Natural killer cell (primary cell): ENCODE measurements at regions not wholly inside any gene's neighbourhood (a gene's known extent, or its start where the extent isn't known, plus 50 kb on each side); places are given as distances from the start of the nearest gene placed in this dataset.

Source experiments
- ATAC-seq, 3 donors: fragments of 150-1000 bp in 2 of 3; fragments of 200-7000 bp in 1 of 3; cut with Tn5 transposase; 1 replicate in 1 of 3; 2 replicates in 2 of 3; pipeline ENCODE4 v1.10.0; 2021; ENCODE audit warnings: mild to moderate bottlenecking in 2 of 3, moderate library complexity in 2 of 3
- DNase-seq, 2 donors: peaks; one replicate each; pipeline versions ENCODE4 v3.0.0 to v3.0.0-alpha.2; 2013 to 2021; ENCODE audit warnings: mixed read lengths in 1 of 2
- H3K27ac ChIP-seq: one replicate; pipeline ENCODE4 v1.5.1; 2013; ENCODE audit warnings: mild to moderate bottlenecking, low read length
- H3K27me3 ChIP-seq: one replicate; pipeline ENCODE4 v1.6.1; 2013; ENCODE audit warnings: low read length; ENCODE audit not compliant: control insufficient read depth, insufficient read depth
- H3K36me3 ChIP-seq: one replicate; pipeline ENCODE4 v1.6.1; 2013; ENCODE audit warnings: low read length; ENCODE audit not compliant: control insufficient read depth, insufficient read depth
- H3K4me1 ChIP-seq: one replicate; pipeline ENCODE4 v1.6.1; 2013; ENCODE audit warnings: low read length; ENCODE audit not compliant: control insufficient read depth, insufficient read depth
- H3K4me3 ChIP-seq: one replicate; pipeline ENCODE4 v1.5.1; 2013; ENCODE audit warnings: low read length
- H3K9me3 ChIP-seq: one replicate; pipeline ENCODE4 v1.6.1; 2013; ENCODE audit warnings: low read length; ENCODE audit not compliant: control insufficient read depth, insufficient read depth
- H3K27ac Mint-ChIP-seq, 2 donors: one replicate each; pipeline ENCODE4 v1.8.0; 2022; ENCODE audit warnings: mild to moderate bottlenecking in 2 of 2, mixed read lengths in 2 of 2, moderate library complexity in 1 of 2
- H3K27me3 Mint-ChIP-seq, 2 donors: one replicate each; pipeline ENCODE4 v1.8.0; 2022; ENCODE audit warnings: low read depth in 2 of 2, mixed read lengths in 2 of 2
- H3K36me3 Mint-ChIP-seq: one replicate; pipeline ENCODE4 v1.8.0; 2022; ENCODE audit warnings: mixed read lengths
- H3K4me1 Mint-ChIP-seq, 2 donors: one replicate each; pipeline ENCODE4 v1.8.0; 2022; ENCODE audit warnings: mixed read lengths in 2 of 2
- H3K4me3 Mint-ChIP-seq: one replicate; pipeline ENCODE4 v1.8.0; 2022; ENCODE audit warnings: mild to moderate bottlenecking, moderate library complexity, mixed read lengths
- H3K9me3 Mint-ChIP-seq, 2 donors: one replicate each; pipeline ENCODE4 v1.8.0; 2022; ENCODE audit warnings: mixed read lengths in 2 of 2
- WGBS: methylation state at CpG from one replicate; pipeline ENCODE4 v1.1.7; 2013; ENCODE audit warnings: missing lambda C conversion rate; ENCODE audit not compliant: insufficient coverage; 5-methylcytosine and 5-hydroxymethylcytosine counted together
- intact Hi-C: fragments of 100-400 bp; cut with micrococcal nuclease; formaldehyde crosslinking; loops from one replicate; pipeline ENCODE4 v1.14.2; 2022
- TF ChIP-seq, protein P1 (sequence below): fragments of 200-600 bp; IDR thresholded peaks from one replicate; pipeline ENCODE4 v1.8.0; 2022; ENCODE audit warnings: antibody characterized with exemption

DNA sequence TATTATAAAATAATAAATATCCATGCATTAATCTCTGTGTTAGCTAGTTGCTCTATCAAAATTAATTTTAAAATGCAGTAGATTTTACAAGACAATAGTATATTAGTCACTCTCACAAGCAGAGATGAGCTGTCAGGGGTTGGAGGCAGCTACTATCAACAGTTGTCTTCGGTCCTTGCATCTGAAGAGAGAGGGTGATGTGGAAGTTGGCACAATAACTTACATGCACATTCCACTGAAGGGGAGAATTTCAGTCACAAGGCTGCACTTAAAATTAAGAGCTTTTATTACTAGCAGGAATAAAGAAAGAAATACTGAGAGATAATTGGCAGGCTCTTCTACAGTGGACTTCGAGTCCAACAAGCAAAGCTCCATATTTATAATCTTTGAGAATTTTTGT, 166.9 kb upstream of the DCN start:
- H3K4me3 ChIP-seq = no peak overlapping the region
- H3K9me3 ChIP-seq = no peaks in the 10 kb centered on the region
- H3K27ac ChIP-seq = no peak overlapping the region
- H3K36me3 ChIP-seq = no peaks in the 10 kb centered on the region
- DNase-seq (no peak), ATAC-seq (no peak)
- no peaks in the 10 kb centered on the region for H3K4me1 ChIP-seq
- H3K27ac Mint-ChIP-seq = no peak overlapping the region
- intact Hi-C loops = no loop called here
- no peaks in the 10 kb centered on the region for H3K4me1 Mint-ChIP-seq
- TF ChIP-seq, protein P1, sequence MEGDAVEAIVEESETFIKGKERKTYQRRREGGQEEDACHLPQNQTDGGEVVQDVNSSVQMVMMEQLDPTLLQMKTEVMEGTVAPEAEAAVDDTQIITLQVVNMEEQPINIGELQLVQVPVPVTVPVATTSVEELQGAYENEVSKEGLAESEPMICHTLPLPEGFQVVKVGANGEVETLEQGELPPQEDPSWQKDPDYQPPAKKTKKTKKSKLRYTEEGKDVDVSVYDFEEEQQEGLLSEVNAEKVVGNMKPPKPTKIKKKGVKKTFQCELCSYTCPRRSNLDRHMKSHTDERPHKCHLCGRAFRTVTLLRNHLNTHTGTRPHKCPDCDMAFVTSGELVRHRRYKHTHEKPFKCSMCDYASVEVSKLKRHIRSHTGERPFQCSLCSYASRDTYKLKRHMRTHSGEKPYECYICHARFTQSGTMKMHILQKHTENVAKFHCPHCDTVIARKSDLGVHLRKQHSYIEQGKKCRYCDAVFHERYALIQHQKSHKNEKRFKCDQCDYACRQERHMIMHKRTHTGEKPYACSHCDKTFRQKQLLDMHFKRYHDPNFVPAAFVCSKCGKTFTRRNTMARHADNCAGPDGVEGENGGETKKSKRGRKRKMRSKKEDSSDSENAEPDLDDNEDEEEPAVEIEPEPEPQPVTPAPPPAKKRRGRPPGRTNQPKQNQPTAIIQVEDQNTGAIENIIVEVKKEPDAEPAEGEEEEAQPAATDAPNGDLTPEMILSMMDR = no peak
- no peak overlapping the region for H3K4me3 Mint-ChIP-seq
- H3K27me3 ChIP-seq = peaks cover 5% of the 10 kb centered on the region
- H3K9me3 Mint-ChIP-seq = no peaks in the 10 kb centered on the region
- WGBS = 92% methylated on average over 2 of the region's 2 CpGs
- H3K27me3 Mint-ChIP-seq = peaks cover 11 to 36% of the 10 kb centered on the region in 2 donors
- no peaks in the 10 kb centered on the region for H3K36me3 Mint-ChIP-seq

DNA sequence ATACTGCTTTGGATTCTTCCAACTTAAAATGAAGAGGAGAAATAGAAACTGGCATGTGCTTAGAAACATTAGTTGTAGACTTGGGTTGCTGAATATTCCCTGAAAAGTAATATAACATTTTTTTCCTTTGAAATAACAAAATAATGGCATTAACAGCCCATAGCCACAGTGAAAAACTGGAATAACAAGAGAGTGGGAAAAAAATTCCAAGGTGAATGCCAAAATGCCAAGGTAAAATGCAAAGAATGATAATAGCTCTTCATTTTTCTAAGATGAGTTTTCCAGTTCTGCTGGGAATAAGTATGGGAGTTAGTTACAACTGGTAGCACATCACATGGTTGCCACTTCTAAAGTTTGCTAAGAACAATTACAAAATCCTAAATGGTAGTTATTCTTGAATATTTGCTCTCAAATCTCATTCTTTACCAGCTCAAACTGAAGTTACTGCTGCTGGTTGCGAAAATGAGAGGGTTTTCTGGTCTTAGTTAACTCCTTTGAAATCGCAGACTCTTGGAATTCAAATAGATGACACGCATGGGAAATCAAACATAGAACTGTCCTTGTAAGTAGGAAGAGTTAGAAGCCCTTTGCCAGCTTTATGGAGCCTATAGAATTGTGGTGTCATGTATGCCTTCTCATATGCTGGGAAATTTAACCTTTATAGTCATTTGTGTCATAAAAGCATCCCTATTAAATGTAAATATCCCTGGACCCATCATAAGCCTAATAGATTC, 165.0 kb upstream of the DCN start:
- no peak for ATAC-seq
- H3K27ac ChIP-seq = no peak overlapping the region
- no peak for DNase-seq
- Mint-ChIP-seq H3K27ac (no peak overlapping the region), H3K9me3 (no peaks in the 10 kb centered on the region), H3K4me3 (no peak overlapping the region), H3K27me3 (peaks cover 11 to 32% of the 10 kb centered on the region in 2 donors), H3K4me1 (no peaks in the 10 kb centered on the region), H3K36me3 (no peaks in the 10 kb centered on the region)
- H3K27me3 ChIP-seq = peaks cover 4% of the 10 kb centered on the region
- no peaks in the 10 kb centered on the region for H3K9me3 ChIP-seq
- TF ChIP-seq, protein P1 = no peak
- 94% methylated on average over 3 of the region's 3 CpGs for WGBS
- H3K4me3 ChIP-seq = no peak overlapping the region
- H3K4me1 ChIP-seq = no peaks in the 10 kb centered on the region
- intact Hi-C loops = no loop called here
- H3K36me3 ChIP-seq = no peaks in the 10 kb centered on the region

DNA sequence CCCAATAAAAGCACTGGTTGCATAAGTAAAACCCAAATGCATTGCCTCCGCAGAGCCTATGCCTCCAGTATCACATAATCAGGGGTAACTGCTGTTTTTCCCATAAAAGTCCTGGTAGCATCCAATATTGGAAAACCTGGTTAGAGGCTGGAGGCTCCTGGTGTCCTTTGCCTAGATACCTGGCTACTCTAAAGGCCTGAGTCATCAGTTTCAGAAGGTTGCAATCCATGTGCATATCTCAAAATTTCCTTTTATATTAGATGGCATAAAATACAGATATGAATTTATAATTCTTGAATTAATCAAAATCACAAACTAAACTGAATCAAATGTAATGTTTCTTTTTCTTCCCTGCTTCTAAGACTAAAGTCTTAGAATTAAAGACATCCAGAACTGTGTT, 164.2 kb upstream of the DCN start:
- no peaks in the 10 kb centered on the region for H3K9me3 Mint-ChIP-seq
- no peaks in the 10 kb centered on the region for H3K9me3 ChIP-seq
- intact Hi-C loops = no loop called here
- H3K4me3 ChIP-seq = no peak overlapping the region
- H3K27ac ChIP-seq = no peak overlapping the region
- no peak overlapping the region for H3K27ac Mint-ChIP-seq
- ATAC-seq (no peak), DNase-seq (no peak)
- no peaks in the 10 kb centered on the region for H3K36me3 ChIP-seq
- peaks cover 11 to 29% of the 10 kb centered on the region in 2 donors for H3K27me3 Mint-ChIP-seq
- H3K27me3 ChIP-seq = peaks cover 4% of the 10 kb centered on the region
- no peaks in the 10 kb centered on the region for H3K4me1 Mint-ChIP-seq
- no peaks in the 10 kb centered on the region for H3K36me3 Mint-ChIP-seq
- H3K4me1 ChIP-seq = no peaks in the 10 kb centered on the region
- no peak overlapping the region for H3K4me3 Mint-ChIP-seq
- 86% methylated on average over 1 of the region's 1 CpG for WGBS
- TF ChIP-seq, protein P1 = no peak

DNA sequence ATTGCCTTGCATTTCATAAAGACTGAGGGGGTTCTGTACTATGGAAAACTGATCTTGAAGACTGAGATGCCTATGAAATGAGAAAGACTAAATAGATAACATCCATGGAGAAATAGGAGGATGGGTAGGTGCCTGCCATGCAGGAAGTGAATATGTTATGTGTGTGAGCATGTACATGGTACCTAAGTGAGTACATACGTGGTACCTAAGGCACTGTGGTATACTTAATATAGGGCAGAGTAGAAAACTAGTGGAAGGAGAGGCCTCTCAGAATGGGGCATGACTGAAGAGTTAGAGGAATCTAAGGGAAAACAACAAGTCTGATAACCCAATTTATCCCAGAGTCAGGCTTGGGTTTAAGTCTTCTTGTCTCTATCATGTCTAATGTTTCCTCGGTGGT, 161.8 kb upstream of the DCN start:
- TF ChIP-seq, protein P1 = no peak
- no peaks in the 10 kb centered on the region for H3K9me3 Mint-ChIP-seq
- no peaks in the 10 kb centered on the region for H3K4me1 ChIP-seq
- H3K4me1 Mint-ChIP-seq = no peaks in the 10 kb centered on the region
- no peak overlapping the region for H3K27ac ChIP-seq
- DNase-seq (no peak), ATAC-seq (no peak)
- peaks cover 4% of the 10 kb centered on the region for H3K27me3 ChIP-seq
- peaks cover 13 to 19% of the 10 kb centered on the region in 2 donors for H3K27me3 Mint-ChIP-seq
- H3K4me3 ChIP-seq = no peak overlapping the region
- intact Hi-C loops = no loop called here
- H3K36me3 ChIP-seq = no peaks in the 10 kb centered on the region
- no peak overlapping the region for H3K4me3 Mint-ChIP-seq
- H3K27ac Mint-ChIP-seq = no peak overlapping the region
- H3K36me3 Mint-ChIP-seq = no peaks in the 10 kb centered on the region
- 85% methylated on average over 2 of the region's 2 CpGs for WGBS
- H3K9me3 ChIP-seq = no peaks in the 10 kb centered on the region
